K562 (cell line): ENCODE measurements at regions not wholly inside any gene's neighbourhood (a gene's known extent, or its start where the extent isn't known, plus 50 kb on each side); places are given as distances from the start of the nearest gene placed in this dataset.

Experiments
- ATAC-seq: fragments of 200-7000 bp; cut with Tn5 transposase; 3 replicates; pipeline ENCODE4 v1.9.1; 2020; ENCODE audit warnings: moderate library complexity
- BruUV-seq: library from RNA; stranded (reverse); fragments of 400-500 nt; replicated peaks from 2 replicates; lab custom pipeline; 2021; lab: Mats Ljungman, UMichigan
- CTCF ChIA-PET: fragments of 300-600 bp; formaldehyde crosslinking; extraction: SDS; loops from one replicate; lab custom pipeline; 2021; ENCODE audit warnings: low intra/inter-chr PET ratio; lab: Yijun Ruan, JAX
- POLR2A ChIA-PET: fragments of 300-600, 350-650 bp; sonication (Branson Sonifier 250); formaldehyde crosslinking; extraction: SDS; loops from one replicate; lab custom pipeline; 2021; ENCODE audit warnings: antibody characterized with exemption, inconsistent platforms; lab: Yijun Ruan, JAX
- DNase-seq, 4 experiments: peaks; one replicate each; pipeline versions ENCODE4 v3.0.0 to v3.0.0-alpha.2; 2011 to 2018; ENCODE audit warnings: low spot score in 3 of 4, mixed read lengths in 3 of 4; ENCODE audit errors: extremely low read depth in 1 of 4
- FAIRE-seq: peaks from 2 replicates; lab custom pipeline; 2011; peaks lifted over from hg19 to GRCh38; lab: Jason Lieb, UNC
- H2AFZ ChIP-seq: 2 replicates; pipeline ENCODE4 v1.6.0; 2011; ENCODE audit warnings: low read depth, low read length, control low read depth, inconsistent platforms
- H3K27ac ChIP-seq: fragments of 200-600 bp; 3 replicates; pipeline ENCODE4 v1.8.0; 2011; ENCODE audit warnings: low read depth, mild to moderate bottlenecking, control low read depth, inconsistent platforms, low read length, moderate library complexity, mixed read lengths; ENCODE audit errors: extremely low read depth
- H3K27me3 ChIP-seq, 2 experiments: fragments of 300-600 bp in 1 of 2; 2 replicates in 1 of 2; 3 replicates in 1 of 2; pipeline versions ENCODE4 v1.6.0 to v1.8.0; 2011; ENCODE audit warnings: inconsistent platforms in 2 of 2, low read length in 2 of 2, mild to moderate bottlenecking in 1 of 2, mixed read lengths in 1 of 2, moderate library complexity in 1 of 2; ENCODE audit not compliant: control insufficient read depth in 2 of 2, insufficient read depth in 2 of 2
- H3K36me3 ChIP-seq: fragments of 300-600 bp; 3 replicates; pipeline ENCODE4 v1.8.0; 2011; ENCODE audit warnings: mild to moderate bottlenecking, low read length, inconsistent platforms; ENCODE audit not compliant: control insufficient read depth, insufficient read depth
- H3K4me1 ChIP-seq, 2 experiments: fragments of 200-600 bp in 1 of 2; replicated peaks in 1 of 2; 2 replicates in 1 of 2; 3 replicates in 1 of 2; pipeline versions ENCODE4 v1.5.1 to v1.8.0; 2011; ENCODE audit warnings: inconsistent platforms in 2 of 2, low read length in 2 of 2, mild to moderate bottlenecking in 1 of 2, mixed read lengths in 1 of 2, moderate library complexity in 1 of 2; ENCODE audit not compliant: control insufficient read depth in 2 of 2, insufficient read depth in 2 of 2
- H3K4me2 ChIP-seq: 2 replicates; pipeline ENCODE4 v1.6.1; 2011; ENCODE audit warnings: low read length, control low read depth, inconsistent platforms, mixed read lengths; ENCODE audit not compliant: insufficient read depth
- H3K4me3 ChIP-seq: fragments of 200-600 bp; sonication (generic), shearing (Covaris generic); 2 replicates; pipeline ENCODE4 v1.5.1; 2016; ENCODE audit warnings: control low read depth, inconsistent platforms
- H3K79me2 ChIP-seq: fragments of 200-600 bp; 3 replicates; pipeline ENCODE4 v1.8.0; 2011; ENCODE audit warnings: low read length, inconsistent platforms; ENCODE audit not compliant: control insufficient read depth, insufficient read depth
- H3K9ac ChIP-seq, 2 experiments: 2 replicates each; pipeline versions ENCODE4 v1.6.0 to v1.6.1; 2011; ENCODE audit warnings: low read depth in 2 of 2, low read length in 2 of 2, control low read depth in 1 of 2, inconsistent platforms in 1 of 2, mild to moderate bottlenecking in 1 of 2, mixed read lengths in 1 of 2; ENCODE audit not compliant: insufficient read depth in 1 of 2
- H3K9me1 ChIP-seq: one replicate; pipeline ENCODE4 v1.6.0; 2011; ENCODE audit warnings: inconsistent platforms, mild to moderate bottlenecking, low read length, moderate library complexity; ENCODE audit not compliant: control insufficient read depth, insufficient read depth
- H3K9me3 ChIP-seq: replicated peaks from 2 replicates; pipeline ENCODE4 v1.5.1; 2011; ENCODE audit warnings: low read depth, low read length, inconsistent platforms; ENCODE audit not compliant: control insufficient read depth, insufficient read depth
- H4K20me1 ChIP-seq: replicated peaks from 2 replicates; pipeline ENCODE4 v1.6.1; 2011; ENCODE audit warnings: low read length, inconsistent platforms, mixed read lengths; ENCODE audit not compliant: control insufficient read depth, insufficient read depth
- CEBPG ChIP-seq, 3 experiments: fragments of 200-800 bp in 1 of 3; sonication (Bioruptor generic) in 1 of 3; sonication (generic) in 1 of 3; formaldehyde crosslinking in 1 of 3; IDR thresholded peaks in 2 of 3; conservative IDR thresholded peaks in 1 of 3; 2 replicates each; pipeline versions ENCODE4 v1.6.1 to v1.8.0; 2016 to 2022; ENCODE audit warnings: missing compliant biosample characterization in 2 of 3, missing genetic modification characterization in 2 of 3, mild to moderate bottlenecking in 1 of 3, missing genetic modification reagents in 1 of 3
- EHMT2 ChIP-seq: fragments of 450-650 bp; IDR thresholded peaks from 2 replicates; pipeline ENCODE4 v1.6.1; 2018; ENCODE audit warnings: antibody characterized with exemption
- MEF2A ChIP-seq: IDR thresholded peaks from 2 replicates; pipeline ENCODE4 v1.6.1; 2011; ENCODE audit warnings: low read depth, mild to moderate bottlenecking, low read length, moderate library complexity; ENCODE audit not compliant: control insufficient read depth
- SIX5 ChIP-seq, 2 experiments: IDR thresholded peaks; 2 replicates each; pipeline ENCODE4 v1.6.1; 2011; ENCODE audit warnings: low read length in 2 of 2, borderline replicate concordance in 1 of 2, low read depth in 1 of 2, mild to moderate bottlenecking in 1 of 2, moderate library complexity in 1 of 2; ENCODE audit not compliant: insufficient read depth in 1 of 2
- ZBTB9 ChIP-seq: fragments of 450-650 bp; formaldehyde crosslinking; IDR thresholded peaks from 2 replicates; pipeline ENCODE4 v1.4.0; 2020; ENCODE audit warnings: mild to moderate bottlenecking, moderate library complexity
- ZFP36 ChIP-seq: fragments of 150-350 bp; IDR thresholded peaks from 2 replicates; pipeline ENCODE4 v1.6.1; 2018; ENCODE audit warnings: low read length, low read depth; ENCODE audit not compliant: partially characterized antibody
- ZNF280A ChIP-seq: fragments of 450-650 bp; IDR thresholded peaks from 2 replicates; pipeline ENCODE4 v1.6.1; 2018; ENCODE audit warnings: mild to moderate bottlenecking, low read depth; ENCODE audit not compliant: partially characterized antibody
- ZNF830 ChIP-seq: fragments of 250-450 bp; sonication (Bioruptor Pico); IDR thresholded peaks from 2 replicates; pipeline ENCODE4 v1.5.0; 2021; ENCODE audit warnings: mild to moderate bottlenecking
- WGBS: fragments of 100-300 bp; shearing (Covaris generic); methylation state at CpG from one replicate; pipeline ENCODE4 v1.1.6; 2016; ENCODE audit warnings: low coverage, mixed read lengths; ENCODE audit not compliant: insufficient coverage; ENCODE audit errors: missing lambda C conversion rate; 5-methylcytosine and 5-hydroxymethylcytosine counted together
- in situ Hi-C: fragments of 300-500 bp; cut with MboI; formaldehyde crosslinking; loops from 4 replicates; pipeline ENCODE4 v1.15.0; 2018; ENCODE audit warnings: inconsistent platforms, mixed read lengths
- intact Hi-C: fragments of 100-400 bp; cut with micrococcal nuclease; formaldehyde crosslinking; loops from 2 replicates; pipeline ENCODE4 v1.14.2; 2022

- Histone ChIP-seq H2AFZ (no peak overlapping the region), H3K36me3 (no peaks in the 10 kb centered on the region), H3K9me1 (no peaks in the 10 kb centered on the region), H3K27me3 (no peaks in the 10 kb centered on the region), H3K79me2 (no peaks in the 10 kb centered on the region), H3K4me1 (no peaks in the 10 kb centered on the region), H3K27ac (no peak overlapping the region), H4K20me1 (no peaks in the 10 kb centered on the region), H3K4me3 (no peak overlapping the region), H3K9ac (no peak overlapping the region), H3K9me3 (no peaks in the 10 kb centered on the region), H3K4me2 (no peak overlapping the region)
- ChIA-PET POLR2A (no interaction called here), CTCF (no interaction called here)
- intact Hi-C loops (no loop called here), in situ Hi-C loops (no loop called here)
- ATAC-seq (no peak), DNase-seq (no peak), FAIRE-seq (no peak)
- BruUV-seq = no TSS peak
- TF ChIP-seq ZBTB9 (no peak), ZNF830 (CRISPR knock-in tag) (no peak), CEBPG (CRISPR knock-in tag; IDR thresholded peaks at IDR 0.05) (no peak), CEBPG (tag; conservative IDR thresholded peaks at IDR 0.05 in 1 of 2, IDR thresholded peaks at IDR 0.05 in 1 of 2) (no peak), EHMT2 (no peak), MEF2A (no peak), SIX5 (IDR thresholded peaks at IDR 0.05; ENCODE audit: borderline replicate concordance in 1 of 2, insufficient read depth in 1 of 2, low read depth in 1 of 2, low read length in 2 of 2) (no peak), ZFP36 (no peak), ZNF280A (no peak)
- WGBS = 8% methylated on average over 1 of the region's 1 CpG
Measured at GRCh38 chr2:228720895-228721294, 539.4 kb upstream of the SPHKAP start.
